Progenitor cell of endocrine pancreas (in vitro differentiated cells): ENCODE measurements at regions not wholly inside any gene's neighbourhood (a gene's known extent, or its start where the extent isn't known, plus 50 kb on each side); places are given as distances from the start of the nearest gene placed in this dataset.

ENCODE experiments used
- DNase-seq: peaks from one replicate; pipeline ENCODE4 v3.0.0; 2021; ENCODE audit warnings: low spot score; ENCODE audit not compliant: unreplicated experiment
- H3K27ac Mint-ChIP-seq: 2 replicates; pipeline ENCODE4 v1.8.0; 2021; ENCODE audit warnings: mild to moderate bottlenecking, moderate library complexity, mixed read lengths
- H3K27me3 Mint-ChIP-seq: 2 replicates; pipeline ENCODE4 v1.8.0; 2021; ENCODE audit warnings: mixed read lengths
- H3K36me3 Mint-ChIP-seq: 2 replicates; pipeline ENCODE4 v1.8.0; 2022; ENCODE audit warnings: mixed read lengths; ENCODE audit not compliant: insufficient read depth
- H3K4me1 Mint-ChIP-seq: 2 replicates; pipeline ENCODE4 v1.8.0; 2021; ENCODE audit warnings: low read depth, mixed read lengths
- H3K4me3 Mint-ChIP-seq: 2 replicates; pipeline ENCODE4 v1.8.0; 2021; ENCODE audit warnings: low read depth, mild to moderate bottlenecking, moderate library complexity, mixed read lengths
- H3K9me3 Mint-ChIP-seq: 2 replicates; pipeline ENCODE4 v1.8.0; 2021; ENCODE audit warnings: low read depth, mixed read lengths
- TF ChIP-seq, protein P1 (sequence below): fragments of 200-600 bp; sonication (generic); IDR thresholded peaks from one replicate; pipeline ENCODE4 v1.5.0; 2021; ENCODE audit warnings: antibody characterized with exemption, mild to moderate bottlenecking; ENCODE audit not compliant: unreplicated experiment

GRCh38 chr13:105871326-105871725, 664.1 kb downstream of the EFNB2 start:
- TF ChIP-seq, protein P1, sequence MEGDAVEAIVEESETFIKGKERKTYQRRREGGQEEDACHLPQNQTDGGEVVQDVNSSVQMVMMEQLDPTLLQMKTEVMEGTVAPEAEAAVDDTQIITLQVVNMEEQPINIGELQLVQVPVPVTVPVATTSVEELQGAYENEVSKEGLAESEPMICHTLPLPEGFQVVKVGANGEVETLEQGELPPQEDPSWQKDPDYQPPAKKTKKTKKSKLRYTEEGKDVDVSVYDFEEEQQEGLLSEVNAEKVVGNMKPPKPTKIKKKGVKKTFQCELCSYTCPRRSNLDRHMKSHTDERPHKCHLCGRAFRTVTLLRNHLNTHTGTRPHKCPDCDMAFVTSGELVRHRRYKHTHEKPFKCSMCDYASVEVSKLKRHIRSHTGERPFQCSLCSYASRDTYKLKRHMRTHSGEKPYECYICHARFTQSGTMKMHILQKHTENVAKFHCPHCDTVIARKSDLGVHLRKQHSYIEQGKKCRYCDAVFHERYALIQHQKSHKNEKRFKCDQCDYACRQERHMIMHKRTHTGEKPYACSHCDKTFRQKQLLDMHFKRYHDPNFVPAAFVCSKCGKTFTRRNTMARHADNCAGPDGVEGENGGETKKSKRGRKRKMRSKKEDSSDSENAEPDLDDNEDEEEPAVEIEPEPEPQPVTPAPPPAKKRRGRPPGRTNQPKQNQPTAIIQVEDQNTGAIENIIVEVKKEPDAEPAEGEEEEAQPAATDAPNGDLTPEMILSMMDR, result no peak
- H3K36me3 Mint-ChIP-seq, result no peaks in the 10 kb centered on the region
- H3K27me3 Mint-ChIP-seq, result no peaks in the 10 kb centered on the region
- H3K4me3 Mint-ChIP-seq, result no peak overlapping the region
- no peak overlapping the region for H3K27ac Mint-ChIP-seq
- no peak for DNase-seq
- no peaks in the 10 kb centered on the region for H3K4me1 Mint-ChIP-seq
- no peaks in the 10 kb centered on the region for H3K9me3 Mint-ChIP-seq

DNA sequence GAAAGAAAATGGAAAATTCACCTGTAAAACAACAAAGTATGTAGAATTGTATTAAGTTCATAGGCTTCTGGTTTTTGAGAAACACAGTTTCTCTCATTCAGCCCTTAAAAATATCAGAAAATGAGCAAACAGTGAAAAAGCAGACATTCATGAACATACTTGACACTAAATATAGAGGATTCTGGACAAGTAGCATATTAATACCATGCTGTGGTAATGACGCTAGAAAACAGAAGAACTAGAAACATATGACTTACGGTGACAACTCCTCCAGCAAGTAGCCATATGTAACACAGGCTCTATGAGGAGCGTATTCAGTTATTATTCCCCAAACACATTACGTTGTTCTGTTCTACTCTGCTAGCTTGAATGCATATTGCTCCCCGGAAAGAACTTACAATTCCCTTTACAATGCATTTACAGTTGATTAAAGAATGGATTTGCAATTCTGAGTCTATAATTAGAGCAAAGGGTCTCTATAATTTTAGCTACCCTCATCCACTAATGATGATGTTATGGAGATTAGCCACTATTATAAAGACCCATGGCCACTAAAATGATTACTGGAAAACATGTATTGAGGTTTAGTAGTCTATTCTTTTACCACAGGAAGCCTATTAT, 672.1 kb downstream of the EFNB2 start:
- Mint-ChIP-seq H3K4me3 (no peak overlapping the region), H3K4me1 (no peaks in the 10 kb centered on the region), H3K27ac (no peak overlapping the region), H3K36me3 (no peaks in the 10 kb centered on the region), H3K27me3 (no peaks in the 10 kb centered on the region), H3K9me3 (no peaks in the 10 kb centered on the region)
- DNase-seq, result no peak
- TF ChIP-seq, protein P1, result no peak

DNA sequence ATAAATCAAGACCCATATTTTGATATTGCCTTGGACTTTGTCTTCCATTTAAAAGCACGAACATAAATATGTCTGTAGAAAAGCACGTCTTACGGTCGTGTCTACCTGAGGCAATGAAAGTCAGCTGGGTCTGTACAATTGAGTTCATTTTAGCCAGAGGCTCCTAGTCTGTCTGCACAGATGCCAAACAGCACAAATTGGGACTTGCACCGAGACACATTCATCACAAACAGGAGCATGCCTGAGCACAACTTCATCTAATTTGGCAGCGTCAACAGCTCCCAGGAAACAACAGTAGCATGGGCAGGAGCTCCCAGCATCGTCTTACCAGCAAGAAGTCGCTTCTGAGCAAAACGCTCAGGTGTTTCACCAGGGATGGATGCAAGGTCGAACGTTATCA, 687.0 kb downstream of the EFNB2 start:
- no peak for DNase-seq
- Mint-ChIP-seq H3K4me3 (no peak overlapping the region), H3K36me3 (no peaks in the 10 kb centered on the region), H3K4me1 (no peaks in the 10 kb centered on the region), H3K9me3 (peaks cover 4% of the 10 kb centered on the region), H3K27me3 (no peaks in the 10 kb centered on the region), H3K27ac (no peak overlapping the region)
- TF ChIP-seq, protein P1, result no peak

- H3K9me3 Mint-ChIP-seq, result peaks cover 4% of the 10 kb centered on the region
- no peaks in the 10 kb centered on the region for H3K36me3 Mint-ChIP-seq
- no peaks in the 10 kb centered on the region for H3K4me1 Mint-ChIP-seq
- TF ChIP-seq, protein P1, result no peak
- no peaks in the 10 kb centered on the region for H3K27me3 Mint-ChIP-seq
- H3K27ac Mint-ChIP-seq, result no peak overlapping the region
- no peak overlapping the region for H3K4me3 Mint-ChIP-seq
- no peak for DNase-seq
Observed at GRCh38 chr13:105847527-105848291, 687.8 kb downstream of the EFNB2 start.

- Mint-ChIP-seq H3K27ac (no peak overlapping the region), H3K36me3 (no peaks in the 10 kb centered on the region), H3K4me1 (no peaks in the 10 kb centered on the region), H3K27me3 (no peaks in the 10 kb centered on the region), H3K9me3 (peaks cover 4% of the 10 kb centered on the region), H3K4me3 (no peak overlapping the region)
- TF ChIP-seq, protein P1, result no peak
- DNase-seq, result no peak
Observed at GRCh38 chr13:105846923-105847322, 688.5 kb downstream of the EFNB2 start.
